NCI-H510A (cell line): ENCODE measurements at regions not wholly inside any gene's neighbourhood (a gene's known extent, or its start where the extent isn't known, plus 50 kb on each side); places are given as distances from the start of the nearest gene placed in this dataset.
"Not testable (repeated sequence)": the region's sequence is repeated elsewhere in the genome, so short reads cannot be mapped to it uniquely, and the experiment has no call there.

Source experiments
- DNase-seq: peaks from one replicate; lab custom pipeline; 2025; lab: John Stamatoyannopoulos, UW

- no peak for DNase-seq
These were observed 97.4 kb upstream of the FHL2 start for GRCh38 chr2:105496271-105496670.

GRCh38 chr2:105494683-105495425 lies 96.0 kb upstream of the FHL2 start:
- no peak for DNase-seq

- DNase-seq, result no peak
These were observed 92.1 kb upstream of the FHL2 start for GRCh38 chr2:105490956-105491355.

- no peak for DNase-seq
These were observed 91.4 kb upstream of the FHL2 start for GRCh38 chr2:105490204-105490603.

- no peak for DNase-seq
These were observed 90.5 kb upstream of the FHL2 start for GRCh38 chr2:105489168-105489878.

- DNase-seq, result no peak
These were observed 89.4 kb upstream of the FHL2 start for GRCh38 chr2:105488285-105488684.

- no peak for DNase-seq
These were observed 88.6 kb upstream of the FHL2 start for GRCh38 chr2:105487142-105488069.

GRCh38 chr2:105486762-105487141 lies 87.9 kb upstream of the FHL2 start:
- no peak for DNase-seq

- no peak for DNase-seq
These were observed 79.8 kb upstream of the FHL2 start for GRCh38 chr2:105478670-105479069.

GRCh38 chr2:105477050-105477620 lies 78.3 kb upstream of the FHL2 start:
- not testable (repeated sequence) for DNase-seq

- no peak for DNase-seq
These were observed 74.2 kb upstream of the FHL2 start for GRCh38 chr2:105473011-105473410.

- no peak for DNase-seq
These were observed 72.1 kb upstream of the FHL2 start for GRCh38 chr2:105470979-105471378.

GRCh38 chr2:105469781-105470180 lies 70.9 kb upstream of the FHL2 start:
- DNase-seq, result no peak

GRCh38 chr2:105468582-105469042 lies 69.8 kb upstream of the FHL2 start:
- no peak for DNase-seq

GRCh38 chr2:105464325-105464724 lies 65.5 kb upstream of the FHL2 start:
- no peak for DNase-seq

- DNase-seq, result no peak
These were observed 61.3 kb upstream of the FHL2 start for GRCh38 chr2:105460048-105460732.

- no peak for DNase-seq
These were observed 59.2 kb upstream of the FHL2 start for GRCh38 chr2:105458076-105458475.

GRCh38 chr2:105455488-105456003 lies 56.7 kb upstream of the FHL2 start:
- DNase-seq, result peak; percentile 75

- no peak for DNase-seq
These were observed 56.1 kb upstream of the FHL2 start for GRCh38 chr2:105454801-105455485.

GRCh38 chr2:105451571-105452166 lies 52.8 kb upstream of the FHL2 start:
- DNase-seq, result no peak
